H1 (cell line): ENCODE measurements at regions not wholly inside any gene's neighbourhood (a gene's known extent, or its start where the extent isn't known, plus 50 kb on each side); places are given as distances from the start of the nearest gene placed in this dataset.

Experiments used
- CTCF ChIA-PET: fragments of 300-600 bp; sonication (Branson Sonifier 250); formaldehyde crosslinking; loops from one replicate; lab custom pipeline; 2021; ENCODE audit not compliant: partially characterized antibody; lab: Charles Lee
- POLR2A ChIA-PET: fragments of 300-600 bp; sonication (Branson Sonifier 250); formaldehyde crosslinking; loops from one replicate; lab custom pipeline; 2021; ENCODE audit warnings: inconsistent platforms; ENCODE audit not compliant: partially characterized antibody; lab: Charles Lee
- DNase-seq, 2 experiments: peaks; one replicate each; pipeline versions ENCODE4 v3.0.0 to v3.0.0-alpha.2; 2010 to 2022; ENCODE audit warnings: low spot score in 2 of 2, low read depth in 1 of 2, mixed read lengths in 1 of 2
- FAIRE-seq: peaks from 2 replicates; lab custom pipeline; 2011; peaks lifted over from hg19 to GRCh38; lab: Jason Lieb, UNC
- H2AFZ ChIP-seq: 2 replicates; pipeline ENCODE4 v1.8.1; 2012; ENCODE audit warnings: low read length, inconsistent platforms
- H2AK5ac ChIP-seq: 2 replicates; pipeline ENCODE4 v1.6.1; 2013; ENCODE audit warnings: low read depth, low read length
- H2BK120ac ChIP-seq: replicated peaks from 2 replicates; pipeline ENCODE3; 2013; ENCODE audit warnings: low read depth, low read length, inconsistent platforms
- H2BK12ac ChIP-seq: 2 replicates; pipeline ENCODE4 v1.6.1; 2013; ENCODE audit warnings: low read depth, low read length
- H2BK15ac ChIP-seq: 2 replicates; pipeline ENCODE4 v1.6.1; 2013; ENCODE audit warnings: low read length
- H2BK20ac ChIP-seq: 2 replicates; pipeline ENCODE4 v1.6.1; 2013; ENCODE audit warnings: low read length
- H2BK5ac ChIP-seq: 2 replicates; pipeline ENCODE4 v1.6.1; 2013; ENCODE audit warnings: low read depth, low read length
- H3K14ac ChIP-seq: 2 replicates; pipeline ENCODE4 v1.6.1; 2013; ENCODE audit warnings: inconsistent platforms; ENCODE audit not compliant: insufficient read length
- H3K18ac ChIP-seq: 2 replicates; pipeline ENCODE4 v1.6.1; 2013; ENCODE audit warnings: low read length; ENCODE audit errors: extremely low read depth
- H3K23ac ChIP-seq: 2 replicates; pipeline ENCODE4 v1.6.1; 2013; ENCODE audit warnings: inconsistent platforms; ENCODE audit not compliant: insufficient read length
- H3K23me2 ChIP-seq: 2 replicates; pipeline ENCODE4 v1.6.1; 2013; ENCODE audit warnings: low read depth, low read length
- H3K27ac ChIP-seq: 2 replicates; pipeline ENCODE4 v1.6.1; 2011; ENCODE audit warnings: low read depth, low read length, inconsistent platforms
- H3K27me3 ChIP-seq, 4 experiments: replicated peaks in 1 of 4; 1 replicate in 1 of 4; 2 replicates in 3 of 4; pipeline versions ENCODE4 v1.6.1 to v1.8.1; 2011 to 2013; ENCODE audit warnings: low read length in 3 of 4, mild to moderate bottlenecking in 3 of 4, inconsistent platforms in 2 of 4, mixed read lengths in 2 of 4, moderate library complexity in 1 of 4; ENCODE audit not compliant: control insufficient read depth in 3 of 4, insufficient read depth in 3 of 4; ENCODE audit errors: extremely low read depth in 1 of 4
- H3K36me3 ChIP-seq, 4 experiments: 2 replicates each; pipeline versions ENCODE4 v1.6.1 to v1.8.1; 2011 to 2013; ENCODE audit warnings: mild to moderate bottlenecking in 4 of 4, low read length in 3 of 4, moderate library complexity in 2 of 4, control low read depth in 1 of 4, inconsistent platforms in 1 of 4; ENCODE audit not compliant: insufficient read depth in 4 of 4, control insufficient read depth in 2 of 4
- H3K4ac ChIP-seq: replicated peaks from 2 replicates; pipeline ENCODE3; 2013; ENCODE audit warnings: low read length, low read depth, mixed read lengths, inconsistent platforms; ENCODE audit not compliant: insufficient read length
- H3K4me1 ChIP-seq, 4 experiments: replicated peaks in 1 of 4; 1 replicate in 1 of 4; 2 replicates in 3 of 4; pipeline versions ENCODE4 v1.6.1 to v1.8.1; 2011 to 2013; ENCODE audit warnings: low read length in 3 of 4, inconsistent platforms in 2 of 4, mixed read lengths in 1 of 4; ENCODE audit not compliant: insufficient read depth in 4 of 4, control insufficient read depth in 3 of 4
- H3K4me2 ChIP-seq, 2 experiments: 2 replicates each; pipeline versions ENCODE4 v1.6.1 to v1.8.1; 2011 to 2013; ENCODE audit warnings: low read depth in 2 of 2, low read length in 2 of 2, control low read depth in 1 of 2, inconsistent platforms in 1 of 2, mild to moderate bottlenecking in 1 of 2; ENCODE audit not compliant: insufficient read depth in 1 of 2
- H3K4me3 ChIP-seq, 4 experiments: fragments of 200-600, 300-600 bp in 1 of 4; sonication (generic), shearing (Covaris generic), sonication (Bioruptor Twin) in 1 of 4; 2 replicates each; pipeline versions ENCODE4 v1.5.1 to v1.8.1; 2011 to 2016; ENCODE audit warnings: low read length in 4 of 4, low read depth in 3 of 4, control low read depth in 2 of 4, inconsistent platforms in 2 of 4, mild to moderate bottlenecking in 2 of 4, mixed read lengths in 1 of 4, moderate library complexity in 1 of 4; ENCODE audit not compliant: insufficient read depth in 2 of 4; ENCODE audit errors: extremely low read depth in 1 of 4
- H3K56ac ChIP-seq: replicated peaks from 2 replicates; pipeline ENCODE3; 2013; ENCODE audit warnings: low read depth, mild to moderate bottlenecking, mixed read lengths, low read length, inconsistent platforms; ENCODE audit not compliant: insufficient read length
- H3K79me1 ChIP-seq: 2 replicates; pipeline ENCODE4 v1.6.1; 2013; ENCODE audit warnings: low read depth, low read length, control low read depth
- H3K79me2 ChIP-seq, 2 experiments: 2 replicates each; pipeline versions ENCODE4 v1.6.1 to v1.8.1; 2012 to 2013; ENCODE audit warnings: low read length in 2 of 2, mild to moderate bottlenecking in 2 of 2, inconsistent platforms in 1 of 2; ENCODE audit not compliant: insufficient read depth in 2 of 2, control insufficient read depth in 1 of 2
- H3K9ac ChIP-seq, 4 experiments: replicated peaks in 1 of 4; 1 replicate in 1 of 4; 2 replicates in 3 of 4; pipeline versions ENCODE4 v1.6.1 to v1.8.1; 2011 to 2013; ENCODE audit warnings: low read depth in 3 of 4, low read length in 3 of 4, control low read depth in 2 of 4, mild to moderate bottlenecking in 2 of 4, moderate library complexity in 2 of 4, inconsistent platforms in 1 of 4; ENCODE audit errors: extremely low read depth in 1 of 4
- H3K9me3 ChIP-seq, 2 experiments: 2 replicates each; pipeline versions ENCODE4 v1.6.1 to v1.8.1; 2012 to 2013; ENCODE audit warnings: mild to moderate bottlenecking in 2 of 2, moderate library complexity in 2 of 2, control low read depth in 1 of 2, inconsistent platforms in 1 of 2, low read depth in 1 of 2, low read length in 1 of 2, mixed read lengths in 1 of 2; ENCODE audit not compliant: insufficient read depth in 2 of 2
- H4K20me1 ChIP-seq, 2 experiments: replicated peaks in 1 of 2; 2 replicates each; pipeline versions ENCODE3 to v1.8.1; 2011 to 2013; ENCODE audit warnings: inconsistent platforms in 2 of 2, low read length in 2 of 2, mild to moderate bottlenecking in 1 of 2; ENCODE audit not compliant: insufficient read depth in 2 of 2, control insufficient read depth in 1 of 2
- H4K5ac ChIP-seq: 2 replicates; pipeline ENCODE4 v1.6.1; 2013; ENCODE audit warnings: low read length, low read depth, mixed read lengths, inconsistent platforms; ENCODE audit not compliant: insufficient read length
- H4K8ac ChIP-seq: 2 replicates; pipeline ENCODE4 v1.8.0; 2013; ENCODE audit warnings: mild to moderate bottlenecking, moderate library complexity, low read length, inconsistent platforms; ENCODE audit not compliant: insufficient read depth; ENCODE audit errors: extremely low read depth
- H4K91ac ChIP-seq: replicated peaks from 2 replicates; pipeline ENCODE3; 2013; ENCODE audit warnings: low read length, mixed read lengths, inconsistent platforms; ENCODE audit not compliant: insufficient read length
- ASH2L ChIP-seq: fragments of 200-600, 300-600 bp; sonication (generic); IDR thresholded peaks from one replicate; pipeline ENCODE4 v1.7.1; 2017; ENCODE audit warnings: low read length
- RNF2 ChIP-seq: fragments of 200-900, 300-1000 bp; sonication (generic); IDR thresholded peaks from 2 replicates; pipeline ENCODE4 v1.7.1; 2016; ENCODE audit warnings: borderline replicate concordance, low read depth, mild to moderate bottlenecking, antibody characterized with exemption, low read length; ENCODE audit not compliant: poor library complexity, severe bottlenecking; ENCODE audit errors: missing control alignments
- TEAD4 ChIP-seq: IDR thresholded peaks from 2 replicates; pipeline ENCODE4 v1.6.1; 2012; ENCODE audit warnings: low read depth, low read length, inconsistent platforms, mixed read lengths
- USF2 ChIP-seq: IDR thresholded peaks from 2 replicates; pipeline ENCODE4 v1.6.1; 2011; ENCODE audit warnings: low read length, improper control_type of control experiment
- WGBS, 2 experiments: shearing (Covaris generic) in 1 of 2; methylation state at CpG; one replicate each; pipeline versions ENCODE4 v1.1.6 to v1.1.7; 2013 to 2015; ENCODE audit warnings: low lambda C conversion rate in 2 of 2, mixed read lengths in 2 of 2, inconsistent platforms in 1 of 2, low coverage in 1 of 2, missing lambda C conversion rate in 1 of 2; ENCODE audit not compliant: insufficient replicate concordance in 2 of 2, insufficient coverage in 1 of 2, insufficient read length in 1 of 2; ENCODE audit errors: extremely low coverage in 1 of 2, missing lambda C conversion rate in 1 of 2; 5-methylcytosine and 5-hydroxymethylcytosine counted together
- TF ChIP-seq, protein P1 (sequence below): IDR thresholded peaks from 2 replicates; pipeline ENCODE4 v1.6.1; 2012; ENCODE audit warnings: low read length, inconsistent platforms

DNA sequence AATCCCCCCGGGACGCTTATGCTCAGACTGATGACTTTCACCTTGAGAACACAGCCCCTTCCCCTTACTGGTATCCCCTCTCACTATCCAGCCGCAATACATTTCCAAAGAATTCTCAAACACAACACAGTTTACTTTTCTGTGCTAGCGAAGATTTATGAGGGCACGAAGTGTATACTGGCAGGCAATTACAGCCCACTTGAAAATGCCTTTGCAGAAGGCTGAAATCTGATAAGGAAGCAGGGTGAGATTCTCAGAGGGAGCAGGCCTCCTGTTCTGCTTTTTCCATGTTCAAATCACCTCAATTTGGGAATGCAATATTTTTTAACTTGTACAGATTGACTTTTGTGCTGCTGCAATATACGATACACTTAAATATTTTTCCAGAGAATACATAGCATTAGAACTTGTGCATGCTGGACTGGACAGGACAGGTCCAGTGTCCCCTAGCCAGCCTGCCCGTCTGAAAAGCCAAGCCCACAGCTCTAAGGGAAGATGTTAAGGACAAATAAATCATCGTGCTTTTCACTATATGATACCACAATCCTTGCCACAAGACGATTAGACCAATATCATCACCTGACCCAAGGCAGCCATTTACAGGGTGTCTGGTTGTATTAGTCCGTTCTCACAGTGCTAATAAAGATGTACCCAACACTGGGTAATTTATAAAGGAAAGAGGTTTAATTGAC is 262.1 kb downstream of the EPHA4 start:
- Histone ChIP-seq H3K14ac (no peak overlapping the region), H4K8ac (no peak overlapping the region), H2AFZ (no peak overlapping the region), H4K5ac (no peak overlapping the region), H3K79me2 (no peaks in the 10 kb centered on the region; a peak in 1 of 4 replicates)
- CTCF ChIA-PET = no interaction called here
- DNase-seq = no peak
- TF ChIP-seq RNF2 (no peak), ASH2L (no peak), USF2 (no peak), TEAD4 (no peak)
- TF ChIP-seq, protein P1, sequence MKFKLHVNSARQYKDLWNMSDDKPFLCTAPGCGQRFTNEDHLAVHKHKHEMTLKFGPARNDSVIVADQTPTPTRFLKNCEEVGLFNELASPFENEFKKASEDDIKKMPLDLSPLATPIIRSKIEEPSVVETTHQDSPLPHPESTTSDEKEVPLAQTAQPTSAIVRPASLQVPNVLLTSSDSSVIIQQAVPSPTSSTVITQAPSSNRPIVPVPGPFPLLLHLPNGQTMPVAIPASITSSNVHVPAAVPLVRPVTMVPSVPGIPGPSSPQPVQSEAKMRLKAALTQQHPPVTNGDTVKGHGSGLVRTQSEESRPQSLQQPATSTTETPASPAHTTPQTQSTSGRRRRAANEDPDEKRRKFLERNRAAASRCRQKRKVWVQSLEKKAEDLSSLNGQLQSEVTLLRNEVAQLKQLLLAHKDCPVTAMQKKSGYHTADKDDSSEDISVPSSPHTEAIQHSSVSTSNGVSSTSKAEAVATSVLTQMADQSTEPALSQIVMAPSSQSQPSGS = no peak
- TF ChIP-seq, all 59 proteins: peak for 0
- Histone ChIP-seq H3K27ac (no peak overlapping the region), H3K27me3 (no peaks in the 10 kb centered on the region), H3K18ac (no peak overlapping the region), H3K23me2 (no peaks in the 10 kb centered on the region), H3K4ac (no peak overlapping the region), H4K91ac (no peak overlapping the region), H3K4me1 (peaks cover 0 to 2% (median 0%) of the 10 kb centered on the region in 4 experiments; a peak in 2 of 7 replicates), H3K4me3 (no peak overlapping the region), H4K20me1 (no peaks in the 10 kb centered on the region), H3K4me2 (no peak overlapping the region), H3K23ac (no peak overlapping the region), H2BK120ac (no peak overlapping the region), H2BK5ac (no peak overlapping the region), H2BK20ac (no peak overlapping the region), H3K36me3 (no peaks in the 10 kb centered on the region), H3K9ac (no peak overlapping the region), H3K56ac (no peak overlapping the region), H3K9me3 (no peaks in the 10 kb centered on the region), H3K79me1 (no peaks in the 10 kb centered on the region), H2AK5ac (no peak overlapping the region), H2BK12ac (no peak overlapping the region), H2BK15ac (no peak overlapping the region)
- no peak for FAIRE-seq
- POLR2A ChIA-PET = no interaction called here
- 85% methylated on average over 10 of the region's 10 CpGs; no CpG with 5 or more reads in 1 of the 2 experiments for WGBS, 2 experiments
